Erythroblast (primary cell): ENCODE measurements at regions not wholly inside any gene's neighbourhood (a gene's known extent, or its start where the extent isn't known, plus 50 kb on each side); places are given as distances from the start of the nearest gene placed in this dataset.

Experiments used
- GATA1 ChIP-seq: IDR thresholded peaks from 2 replicates; pipeline ENCODE4 v1.6.1; 2011; ENCODE audit warnings: low read depth, mild to moderate bottlenecking, control low read depth, low read length, moderate library complexity
- POLR2A ChIP-seq: IDR thresholded peaks from 2 replicates; pipeline ENCODE4 v1.6.1; 2011; ENCODE audit warnings: mild to moderate bottlenecking, low read length

- TF ChIP-seq POLR2A (no peak), GATA1 (no peak)
These were observed 499.2 kb upstream of the CDH4 start for GRCh38 chr20:60752741-60753420.
